Panc1 (cell line): ENCODE measurements at regions not wholly inside any gene's neighbourhood (a gene's known extent, or its start where the extent isn't known, plus 50 kb on each side); places are given as distances from the start of the nearest gene placed in this dataset.

ENCODE experiments used
- CTCF ChIP-seq: fragments of 450-650 bp; IDR thresholded peaks from 2 replicates; pipeline ENCODE4 v1.5.1; 2017; ENCODE audit warnings: mild to moderate bottlenecking
- POLR2AphosphoS5 ChIP-seq: IDR thresholded peaks from 2 replicates; pipeline ENCODE4 v1.6.1; 2012; ENCODE audit warnings: mild to moderate bottlenecking, low read depth, low read length, moderate library complexity
- REST ChIP-seq, 2 experiments: IDR thresholded peaks; 2 replicates each; pipeline ENCODE4 v1.6.1; 2011 to 2012; ENCODE audit warnings: low read depth in 2 of 2, control low read depth in 1 of 2, low read length in 1 of 2, mild to moderate bottlenecking in 1 of 2, moderate library complexity in 1 of 2; ENCODE audit not compliant: insufficient read depth in 1 of 2
- SIN3A ChIP-seq: IDR thresholded peaks from 2 replicates; pipeline ENCODE4 v1.6.1; 2012; ENCODE audit warnings: low read depth, mild to moderate bottlenecking, low read length, moderate library complexity, borderline replicate concordance; ENCODE audit not compliant: insufficient read depth

DNA sequence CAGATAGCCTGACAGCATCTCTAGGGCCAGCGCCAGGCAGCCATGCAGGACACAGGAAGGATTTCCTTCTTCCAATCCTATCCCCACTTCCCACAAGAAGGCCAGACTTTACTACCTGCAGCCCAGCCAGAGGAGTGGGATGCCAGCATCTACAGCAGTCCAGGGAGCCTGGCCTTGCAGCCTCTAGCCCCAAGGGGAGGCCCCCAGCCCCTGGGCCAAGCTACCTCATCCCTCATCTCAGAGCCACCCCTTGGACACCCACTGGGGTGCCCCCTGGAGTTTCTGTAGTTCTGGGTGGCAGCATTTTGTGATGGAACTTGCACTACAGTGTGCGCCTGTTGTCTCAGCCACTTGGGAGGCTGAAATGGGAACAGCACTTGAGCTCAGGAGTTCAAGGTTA lies 170.8 kb upstream of the PODXL start:
- TF ChIP-seq CTCF = no peak
- no peak for TF ChIP-seq POLR2AphosphoS5
- TF ChIP-seq REST (IDR thresholded peaks at IDR 0.05; ENCODE audit: insufficient read depth in 1 of 2, low read depth in 2 of 2, low read length in 1 of 2) = no peak
- no peak for TF ChIP-seq SIN3A
